GM06990 (cell line): ENCODE measurements at regions not wholly inside any gene's neighbourhood (a gene's known extent, or its start where the extent isn't known, plus 50 kb on each side); places are given as distances from the start of the nearest gene placed in this dataset.

Source experiments
- DNase-seq: peaks from one replicate; pipeline ENCODE4 v3.0.0-alpha.2; 2011; ENCODE audit not compliant: insufficient read length; ENCODE audit errors: extremely low read depth
- H3K27me3 ChIP-seq: replicated peaks from 2 replicates; pipeline ENCODE4 v1.6.0; 2011; ENCODE audit warnings: low read length; ENCODE audit not compliant: control insufficient read depth, insufficient read depth
- H3K36me3 ChIP-seq: 2 replicates; pipeline ENCODE4 v1.5.1; 2011; ENCODE audit warnings: low read length; ENCODE audit not compliant: control insufficient read depth, insufficient read depth
- H3K4me3 ChIP-seq: replicated peaks from 2 replicates; pipeline ENCODE4 v1.5.1; 2011; ENCODE audit warnings: low read depth, mild to moderate bottlenecking, control low read depth, low read length
- TF ChIP-seq, protein P1 (sequence below): IDR thresholded peaks from 2 replicates; pipeline ENCODE4 v1.5.1; 2011; ENCODE audit warnings: low read length, control low read depth, mild to moderate bottlenecking, inconsistent platforms; ENCODE audit not compliant: insufficient read depth, poor library complexity, severe bottlenecking

DNA sequence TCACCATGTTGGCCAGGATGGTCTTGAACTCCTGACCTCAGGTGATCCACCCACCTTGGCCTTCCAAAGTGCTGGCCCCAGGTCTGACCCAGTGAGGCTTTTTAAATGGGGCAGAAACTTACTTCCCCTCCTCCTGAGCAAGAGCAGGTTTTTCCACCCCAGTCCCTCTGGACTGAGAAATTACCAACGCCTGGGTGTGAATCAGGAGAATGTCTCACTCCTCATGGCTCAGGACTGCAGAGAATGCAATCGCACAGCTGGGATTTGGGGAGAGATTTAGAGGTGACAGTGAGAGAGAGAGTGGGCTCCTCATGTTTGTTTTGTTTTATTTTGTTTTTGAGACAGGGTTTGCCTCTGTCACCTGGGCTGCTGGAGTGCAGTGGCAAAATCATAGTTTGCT is 203.6 kb downstream of the RAB11FIP4 start:
- TF ChIP-seq, protein P1, sequence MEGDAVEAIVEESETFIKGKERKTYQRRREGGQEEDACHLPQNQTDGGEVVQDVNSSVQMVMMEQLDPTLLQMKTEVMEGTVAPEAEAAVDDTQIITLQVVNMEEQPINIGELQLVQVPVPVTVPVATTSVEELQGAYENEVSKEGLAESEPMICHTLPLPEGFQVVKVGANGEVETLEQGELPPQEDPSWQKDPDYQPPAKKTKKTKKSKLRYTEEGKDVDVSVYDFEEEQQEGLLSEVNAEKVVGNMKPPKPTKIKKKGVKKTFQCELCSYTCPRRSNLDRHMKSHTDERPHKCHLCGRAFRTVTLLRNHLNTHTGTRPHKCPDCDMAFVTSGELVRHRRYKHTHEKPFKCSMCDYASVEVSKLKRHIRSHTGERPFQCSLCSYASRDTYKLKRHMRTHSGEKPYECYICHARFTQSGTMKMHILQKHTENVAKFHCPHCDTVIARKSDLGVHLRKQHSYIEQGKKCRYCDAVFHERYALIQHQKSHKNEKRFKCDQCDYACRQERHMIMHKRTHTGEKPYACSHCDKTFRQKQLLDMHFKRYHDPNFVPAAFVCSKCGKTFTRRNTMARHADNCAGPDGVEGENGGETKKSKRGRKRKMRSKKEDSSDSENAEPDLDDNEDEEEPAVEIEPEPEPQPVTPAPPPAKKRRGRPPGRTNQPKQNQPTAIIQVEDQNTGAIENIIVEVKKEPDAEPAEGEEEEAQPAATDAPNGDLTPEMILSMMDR: no peak
- Histone ChIP-seq H3K27me3 (no peaks in the 10 kb centered on the region; the same call in 1 of the 2 replicates), H3K4me3 (no peak overlapping the region), H3K36me3 (no peaks in the 10 kb centered on the region)
- DNase-seq: no peak

- Histone ChIP-seq H3K36me3 (no peaks in the 10 kb centered on the region), H3K4me3 (no peak overlapping the region), H3K27me3 (no peaks in the 10 kb centered on the region; the same call in 1 of the 2 replicates)
- DNase-seq: no peak
- TF ChIP-seq, protein P1: no peak
Measured at GRCh38 chr17:31594416-31594815, 202.9 kb downstream of the RAB11FIP4 start.

GRCh38 chr17:31593806-31594205 is 202.3 kb downstream of the RAB11FIP4 start:
- DNase-seq: no peak
- no peaks in the 10 kb centered on the region; the same call in 1 of the 2 replicates for H3K27me3 ChIP-seq
- TF ChIP-seq, protein P1: no peak
- H3K36me3 ChIP-seq: no peaks in the 10 kb centered on the region
- no peak overlapping the region for H3K4me3 ChIP-seq

DNA sequence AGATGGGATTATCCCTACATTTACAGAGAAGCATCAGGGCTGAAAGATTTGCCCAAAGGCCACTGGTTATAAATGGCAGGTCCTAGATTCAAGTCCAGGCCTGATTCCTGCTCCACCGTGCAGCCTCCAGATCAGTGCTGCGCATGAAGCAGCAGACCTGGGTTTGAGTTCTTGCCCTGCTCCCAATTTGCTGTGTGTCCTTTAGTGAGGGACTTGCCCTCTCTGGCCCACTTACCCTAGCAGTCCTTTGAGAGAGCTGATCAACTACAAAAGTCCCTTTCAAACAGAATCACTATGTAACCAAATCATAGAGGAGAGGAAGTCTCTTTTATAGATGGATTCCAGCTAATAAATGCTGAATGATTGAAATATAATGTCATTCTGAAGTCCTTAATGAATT is 200.4 kb downstream of the RAB11FIP4 start:
- H3K27me3 ChIP-seq: no peaks in the 10 kb centered on the region; the same call in 1 of the 2 replicates
- TF ChIP-seq, protein P1: no peak
- no peaks in the 10 kb centered on the region for H3K36me3 ChIP-seq
- no peak overlapping the region for H3K4me3 ChIP-seq
- DNase-seq: no peak

DNA sequence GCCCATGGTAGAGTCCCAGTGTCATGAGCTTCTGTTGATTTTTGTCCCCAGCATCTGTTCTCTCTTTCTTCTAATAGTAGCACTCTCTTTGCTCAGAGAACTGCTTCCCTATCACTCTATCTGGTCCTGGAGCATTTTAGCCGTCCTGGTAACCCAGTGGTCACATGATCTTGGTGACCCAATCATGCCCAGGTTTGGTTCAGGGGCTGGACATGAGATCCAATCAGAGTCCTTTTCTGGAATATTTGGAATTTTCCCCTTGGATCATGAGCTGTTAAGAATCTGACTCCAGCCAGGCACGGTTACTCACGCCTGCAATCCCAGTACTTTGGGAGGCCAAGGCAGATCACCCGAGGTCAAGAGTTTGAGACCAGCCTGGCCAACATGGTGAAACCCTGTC is 197.0 kb downstream of the RAB11FIP4 start:
- no peaks in the 10 kb centered on the region; the same call in 1 of the 2 replicates for H3K27me3 ChIP-seq
- DNase-seq: no peak
- H3K36me3 ChIP-seq: no peaks in the 10 kb centered on the region
- TF ChIP-seq, protein P1: no peak
- H3K4me3 ChIP-seq: no peak overlapping the region

DNA sequence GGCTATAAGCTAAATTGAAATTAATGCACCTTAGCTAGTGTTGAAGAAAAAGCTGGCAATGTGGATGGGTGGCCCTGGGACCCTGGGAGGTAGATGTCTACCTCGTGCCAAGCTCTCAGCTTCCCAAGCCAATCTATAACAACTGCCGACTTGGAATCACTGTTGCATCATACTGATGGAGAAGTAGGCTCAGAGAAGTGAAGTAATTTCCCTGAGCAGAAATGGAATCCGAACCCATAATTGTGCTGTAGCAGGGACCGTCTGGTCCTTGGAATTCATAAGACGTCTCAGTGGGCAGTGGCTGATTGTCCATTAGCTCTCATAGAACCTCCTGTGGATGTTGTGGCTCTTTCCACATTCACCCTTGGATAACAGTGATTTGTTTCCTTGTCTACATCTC is 196.6 kb downstream of the RAB11FIP4 start:
- Histone ChIP-seq H3K4me3 (no peak overlapping the region), H3K36me3 (no peaks in the 10 kb centered on the region), H3K27me3 (no peaks in the 10 kb centered on the region; the same call in 1 of the 2 replicates)
- no peak for DNase-seq
- TF ChIP-seq, protein P1: no peak
